ENCODE measurements at regions not wholly inside any gene's neighbourhood (a gene's known extent, or its start where the extent isn't known, plus 50 kb on each side); places are given as distances from the start of the nearest gene placed in this dataset.
"Not testable (repeated sequence)": the region's sequence is repeated elsewhere in the genome, so short reads cannot be mapped to it uniquely, and the experiment has no call there.

DNA sequence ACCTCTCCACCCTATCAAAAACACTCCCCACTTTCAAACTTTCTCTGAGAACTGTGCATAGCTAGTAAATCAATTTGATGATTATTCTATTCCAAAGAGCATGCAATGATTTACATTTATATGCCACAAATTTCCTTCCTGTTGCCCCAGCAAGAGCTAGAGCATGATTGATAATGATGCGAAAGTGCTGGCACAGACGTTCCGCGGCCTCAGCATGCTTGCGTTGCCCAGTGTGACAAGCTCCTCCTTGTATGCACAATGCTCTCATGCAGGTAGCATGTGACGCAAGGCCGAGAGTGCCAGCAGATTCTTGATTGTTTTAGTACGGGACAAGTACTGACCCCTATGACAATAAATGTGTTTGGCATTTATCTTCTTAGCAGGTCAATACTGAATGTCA, 696.3 kb upstream of the SLC35B3 start:
- no peak for DNase-seq

DNA sequence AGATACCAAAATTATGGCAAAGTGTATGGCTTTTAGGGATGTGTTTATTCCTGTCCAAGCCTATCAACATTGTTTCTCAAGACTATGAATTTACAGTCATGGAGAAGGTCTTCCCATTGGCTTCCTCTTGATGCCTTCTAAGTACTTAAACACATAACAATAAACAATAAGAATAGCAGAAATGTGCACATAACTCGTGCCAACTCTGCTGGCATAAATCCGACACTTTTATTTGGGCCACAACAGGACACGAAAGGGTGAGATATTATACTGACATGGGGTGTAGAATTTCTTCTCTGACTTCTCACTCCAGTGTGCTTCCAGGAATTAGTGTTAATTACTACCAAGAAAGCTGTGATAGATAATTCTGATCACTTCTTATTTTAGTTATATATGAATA, 695.9 kb upstream of the SLC35B3 start:
- DNase-seq, result no peak

DNA sequence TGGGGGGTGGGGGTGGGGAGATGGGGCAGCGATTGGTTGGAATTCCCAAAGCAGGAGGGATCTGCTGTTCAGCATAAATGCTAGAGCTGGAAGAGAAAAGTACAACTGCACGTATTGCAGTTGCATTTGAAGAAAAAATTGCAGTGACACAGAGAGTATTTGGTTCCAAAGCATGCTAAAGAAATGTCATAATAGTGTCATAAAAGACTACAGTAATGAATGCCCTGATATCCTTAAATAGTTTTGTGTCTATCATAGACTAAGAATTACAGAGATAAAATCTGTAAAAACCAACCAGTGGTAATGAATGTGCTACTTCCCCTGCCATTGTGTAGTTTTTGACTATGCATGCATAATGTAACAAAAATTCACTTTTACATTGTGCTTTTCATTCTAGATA, 693.6 kb upstream of the SLC35B3 start:
- DNase-seq, result no peak

DNA sequence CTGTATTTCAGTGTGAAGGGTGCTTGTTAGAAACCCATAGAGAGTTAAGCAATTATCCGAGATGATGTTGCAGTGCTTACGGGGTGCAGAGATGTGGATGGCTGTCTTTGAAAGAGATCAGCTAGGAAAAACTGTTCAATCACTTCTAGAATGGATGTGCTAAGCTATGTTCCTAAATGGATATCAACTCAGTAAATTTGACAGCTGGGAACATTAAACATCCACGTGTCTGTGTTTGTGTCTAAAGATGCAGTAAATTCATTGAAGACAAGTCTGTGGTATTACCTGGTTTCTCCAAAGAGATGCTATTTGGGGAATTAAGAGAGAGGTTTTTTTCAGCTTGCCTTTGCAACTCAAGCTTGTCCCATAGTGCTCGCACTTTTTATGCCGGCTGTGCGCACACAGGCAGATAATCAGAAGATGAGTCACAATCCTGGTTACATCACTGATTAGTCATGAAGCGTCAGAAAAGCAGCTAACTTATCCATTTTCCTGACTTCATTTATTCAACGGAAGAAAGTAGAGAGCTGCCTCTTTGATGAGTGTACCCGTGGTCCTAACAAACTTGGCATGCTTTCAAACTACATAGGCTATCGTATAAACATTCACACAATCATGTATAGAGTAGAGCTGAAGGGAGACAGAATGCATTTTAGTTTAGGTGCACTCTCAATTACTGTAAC, 691.7 kb upstream of the SLC35B3 start:
- peak; percentile 82 for DNase-seq

DNA sequence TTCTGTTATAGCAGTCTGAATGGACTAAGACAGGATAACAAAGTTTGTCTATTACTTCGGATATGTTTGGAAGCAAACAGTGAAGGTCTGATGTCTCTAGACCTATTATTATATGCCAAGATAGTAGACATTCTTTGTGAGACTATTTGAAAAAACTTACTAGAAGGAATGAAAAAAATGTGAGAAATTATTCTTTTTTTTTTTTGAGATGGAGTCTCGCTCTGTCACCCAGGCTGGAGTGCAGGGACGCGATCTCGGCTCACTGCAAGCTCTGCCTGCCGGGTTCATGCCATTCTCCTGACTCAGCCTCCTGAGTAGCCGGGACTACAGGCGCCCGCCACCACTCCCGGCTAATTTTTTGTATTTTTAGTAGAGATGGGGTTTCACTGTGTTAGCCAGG, 690.7 kb upstream of the SLC35B3 start:
- not testable (repeated sequence) for DNase-seq

DNA sequence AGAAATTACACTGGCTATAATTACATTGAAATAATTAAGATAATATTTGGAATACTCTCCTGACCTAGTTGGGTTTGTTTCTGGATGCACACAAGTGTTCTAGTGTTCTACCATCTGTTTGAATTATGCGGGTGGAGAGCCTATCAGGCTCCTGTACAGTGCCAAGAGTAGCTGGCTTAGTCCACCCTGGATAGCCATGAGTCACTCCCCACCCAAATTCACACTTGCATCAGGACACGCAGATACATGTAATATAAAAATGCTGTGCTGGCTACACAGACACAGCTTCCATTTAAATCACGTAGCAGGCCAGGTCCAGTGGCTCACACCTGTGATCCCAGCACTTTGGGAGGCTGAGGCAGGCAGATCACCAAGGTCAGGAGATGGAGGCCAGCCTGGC, 686.2 kb upstream of the SLC35B3 start:
- DNase-seq, result no peak

DNA sequence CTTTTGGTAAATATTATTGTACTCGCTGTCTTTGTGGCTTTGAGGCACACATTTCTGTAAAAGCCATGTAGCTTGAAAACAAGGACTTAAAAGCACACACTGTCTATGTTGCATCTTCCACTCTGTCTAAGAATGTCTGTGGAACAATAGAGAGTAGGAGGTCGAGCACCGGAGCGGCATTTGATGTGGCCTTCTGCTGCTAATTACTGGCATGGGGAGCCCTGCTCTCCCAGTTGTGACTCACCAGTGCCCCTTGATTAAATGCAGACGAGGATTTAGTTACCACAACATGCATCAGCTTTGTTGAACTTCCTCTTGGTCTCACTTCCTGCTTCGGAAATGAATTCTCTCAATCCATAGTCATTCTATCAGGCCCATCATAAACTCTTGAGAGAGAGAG, 680.7 kb upstream of the SLC35B3 start:
- peak; percentile 89 for DNase-seq

DNA sequence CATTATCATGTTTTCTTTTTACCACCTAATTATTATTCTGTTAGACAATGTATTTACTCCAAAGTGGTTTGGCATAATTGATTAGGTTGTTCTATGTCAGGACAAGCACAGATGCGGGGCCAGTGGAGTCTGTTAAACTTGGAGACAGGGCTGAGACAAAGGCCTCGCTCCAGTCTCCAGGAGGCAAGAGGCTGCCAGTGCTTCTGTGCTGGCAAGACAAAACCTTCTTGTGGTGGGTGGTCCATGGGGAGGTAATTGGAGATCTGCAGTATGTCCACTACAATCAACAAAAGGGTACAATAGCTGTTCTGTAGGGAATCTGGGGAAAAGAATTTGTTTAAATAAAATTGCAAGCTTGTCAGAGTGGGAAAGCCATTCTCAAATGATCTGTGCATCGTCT, 677.2 kb upstream of the SLC35B3 start:
- DNase-seq, result no peak

DNA sequence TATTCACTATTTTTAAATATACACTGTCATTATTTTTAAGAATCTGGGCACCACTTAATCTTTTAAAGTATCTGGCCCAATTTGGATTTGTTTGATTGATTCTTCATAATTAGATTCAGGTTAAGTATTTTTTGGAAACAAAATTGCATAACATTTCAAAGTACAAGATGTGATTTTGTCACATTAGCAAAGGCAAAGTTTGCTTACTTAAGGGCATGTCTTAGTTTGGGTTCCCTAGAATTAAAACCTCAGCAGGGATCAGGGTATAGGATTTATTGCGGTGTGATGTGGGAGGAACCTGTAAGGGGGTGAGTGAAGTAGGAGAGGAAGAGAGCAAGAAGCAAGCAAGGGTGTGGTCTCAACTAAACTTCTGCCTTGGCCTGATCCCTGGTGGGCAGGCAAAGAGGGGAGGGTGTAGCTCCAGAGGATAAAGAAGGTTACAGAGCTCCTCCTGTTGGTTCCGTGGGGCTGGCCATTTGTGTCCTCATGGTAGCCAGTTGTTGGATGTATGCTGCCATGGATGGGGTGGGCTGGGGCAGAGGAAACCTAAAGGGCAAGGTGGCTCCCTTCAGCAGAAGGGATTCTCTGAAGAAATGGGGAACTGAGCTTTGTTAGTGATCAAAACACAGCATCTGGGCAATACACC, 668.7 kb upstream of the SLC35B3 start:
- DNase-seq, result no peak

DNA sequence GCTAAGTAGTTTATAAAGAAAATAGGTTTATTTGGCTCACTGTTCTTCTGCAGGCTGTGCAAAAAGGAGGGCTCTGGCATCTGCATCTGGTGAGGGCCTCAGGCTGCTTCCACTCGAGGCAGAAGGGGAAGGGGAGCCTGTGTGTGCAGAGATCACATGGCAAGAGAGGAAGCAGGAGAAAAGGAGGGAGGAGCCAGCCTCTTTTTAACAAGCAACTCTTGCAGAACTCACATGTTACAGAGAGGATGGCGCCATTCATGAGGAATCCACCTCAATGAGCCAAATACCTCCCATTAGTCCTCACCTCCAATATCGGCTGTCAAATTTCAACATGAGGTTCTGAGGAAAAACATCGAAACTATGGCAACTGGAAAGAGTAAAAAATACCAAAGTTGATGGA, 666.6 kb upstream of the SLC35B3 start:
- no peak for DNase-seq

DNA sequence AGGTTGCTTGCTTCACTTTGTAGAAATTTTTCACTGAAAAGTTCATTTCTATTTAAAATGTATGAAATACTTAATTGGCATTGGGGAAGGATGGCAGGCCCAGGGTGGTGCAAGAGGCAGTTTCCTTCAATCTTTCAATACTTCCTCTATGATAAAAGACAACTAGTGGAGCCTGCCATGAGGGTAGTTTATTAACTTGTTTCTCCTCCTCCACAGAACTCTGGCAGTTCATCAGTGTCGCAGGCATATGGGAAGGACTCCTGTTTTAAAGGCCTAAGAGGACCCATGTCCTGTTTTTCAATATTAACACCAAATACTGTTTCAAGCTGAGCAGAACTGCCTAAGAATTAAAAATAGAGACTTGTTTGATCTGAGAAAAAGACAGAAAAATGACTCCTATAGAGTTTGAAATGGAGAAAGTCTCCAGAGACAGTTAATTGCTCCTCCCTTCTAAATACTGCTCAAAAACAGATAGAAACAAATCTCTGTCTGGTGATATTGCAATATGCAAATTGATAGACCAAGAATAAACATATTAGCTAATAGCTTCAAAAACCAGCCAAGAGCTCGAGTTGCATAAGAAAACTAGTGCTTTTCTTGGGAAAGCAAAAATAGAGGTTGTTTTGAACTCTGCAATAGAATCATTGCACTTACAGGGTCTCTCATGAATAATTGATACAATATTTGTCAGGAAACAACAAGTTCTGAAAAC, 665.7 kb upstream of the SLC35B3 start:
- DNase-seq, result no peak

DNA sequence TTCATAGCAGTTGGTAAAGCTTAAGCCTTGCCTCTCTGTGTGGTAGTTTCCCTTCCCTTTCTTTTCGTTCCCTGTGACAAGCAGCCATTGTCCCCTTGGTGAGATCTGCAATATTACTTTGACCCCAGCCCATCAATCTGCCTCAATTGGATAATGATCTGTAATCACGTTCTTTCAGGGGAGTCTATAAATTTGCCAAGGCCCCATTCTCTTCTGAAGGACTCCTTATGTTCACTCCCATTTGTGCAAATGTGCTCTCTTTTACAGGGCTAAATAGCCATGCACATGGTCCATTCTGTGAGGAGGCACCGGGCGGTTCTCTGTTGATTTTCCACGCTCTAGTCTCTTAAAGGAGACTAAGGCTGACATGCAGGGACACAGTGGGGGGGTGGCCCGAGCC, 660.4 kb upstream of the SLC35B3 start:
- DNase-seq, result no peak

DNA sequence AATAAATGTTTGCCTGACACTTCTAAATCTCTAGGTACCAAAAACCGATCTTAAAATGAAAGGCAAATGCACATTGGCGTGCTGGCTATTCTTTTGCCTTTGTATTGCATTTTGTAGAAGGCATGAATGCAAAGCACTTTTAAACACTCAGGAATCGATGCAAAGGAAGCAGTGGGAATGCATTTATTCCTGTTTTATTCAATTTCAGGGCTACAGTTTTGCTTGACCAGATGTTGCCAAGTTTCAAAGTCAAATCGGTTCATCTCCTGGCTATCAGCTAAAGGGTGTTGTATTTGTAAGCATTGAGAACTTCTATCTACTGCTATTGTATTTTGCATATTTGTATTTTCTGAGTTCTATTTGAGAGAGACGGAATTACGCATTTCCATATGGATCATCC, 659.8 kb upstream of the SLC35B3 start:
- no peak for DNase-seq

DNA sequence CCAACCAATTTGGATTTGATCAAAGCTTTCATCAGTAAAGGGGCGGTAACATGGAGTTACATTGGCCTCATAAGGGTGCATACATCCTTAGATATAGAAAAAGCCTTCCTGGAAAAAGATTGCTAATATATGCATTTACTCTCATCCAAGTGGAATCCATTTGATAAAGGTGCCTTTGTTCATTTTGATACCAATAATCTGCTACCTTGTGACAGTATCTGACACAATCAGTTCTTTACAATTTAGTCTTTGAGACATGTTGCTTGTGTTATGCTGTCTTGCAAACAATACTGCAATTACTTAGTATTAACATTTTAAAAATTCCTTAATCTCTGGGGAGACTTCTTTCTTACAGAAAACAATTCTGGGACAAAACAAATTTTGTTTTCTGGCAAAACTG, 654.4 kb upstream of the SLC35B3 start:
- no peak for DNase-seq

DNA sequence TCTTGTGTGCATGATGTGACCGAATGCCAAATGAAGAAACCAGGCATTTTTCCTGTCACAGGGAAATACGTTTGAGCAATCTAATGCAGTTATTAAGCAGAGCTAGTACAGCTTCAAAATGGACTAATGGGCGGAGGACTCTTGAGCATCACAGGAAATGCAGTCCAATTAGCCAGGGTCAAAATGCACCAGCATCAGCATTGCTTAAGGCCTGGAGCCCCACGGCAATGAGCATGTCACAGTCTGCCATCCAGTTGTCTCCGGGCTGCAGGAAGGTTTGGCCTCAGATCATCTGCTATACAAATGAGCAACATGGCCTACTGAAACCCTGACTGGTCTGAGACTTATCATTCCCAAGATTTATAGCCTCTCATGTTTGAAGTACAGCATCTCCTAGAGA, 652.1 kb upstream of the SLC35B3 start:
- no peak for DNase-seq

DNA sequence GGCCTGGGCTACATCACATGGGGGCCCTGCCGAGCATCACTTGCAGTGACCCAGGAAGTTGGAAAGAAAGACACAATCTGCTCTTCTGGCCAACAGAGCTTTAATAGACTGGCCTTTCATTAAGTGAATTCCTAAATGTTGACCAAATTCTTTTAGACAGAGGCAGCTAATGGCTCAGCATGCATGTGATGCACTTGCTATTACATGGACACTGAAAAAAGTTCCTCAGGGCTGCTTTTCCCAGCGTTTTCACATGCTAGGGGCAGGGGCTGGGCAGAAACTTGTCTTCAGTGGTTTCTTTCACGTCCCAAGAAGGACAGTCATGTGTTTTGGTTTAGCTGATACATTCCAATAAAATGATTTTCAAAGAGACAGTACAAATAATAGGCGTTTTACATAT, 651.0 kb upstream of the SLC35B3 start:
- DNase-seq, result peak; percentile 11

DNA sequence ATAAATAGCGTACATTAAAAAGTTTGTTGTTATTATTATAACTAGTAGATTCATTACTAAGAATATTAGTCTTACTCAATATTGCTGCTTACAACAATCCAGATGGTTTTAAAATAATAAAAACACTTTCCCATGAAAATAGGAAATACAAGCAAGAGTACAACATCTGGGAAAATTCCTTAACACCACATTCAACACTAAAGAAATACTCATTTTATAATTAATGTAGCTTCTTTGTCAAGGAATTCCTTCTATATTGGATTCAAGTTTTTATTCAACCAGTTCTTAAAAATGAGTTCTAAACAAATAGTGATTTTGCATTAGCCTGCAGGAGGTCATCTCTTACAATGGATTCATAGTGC, 650.3 kb upstream of the SLC35B3 start:
- DNase-seq, result no peak

DNA sequence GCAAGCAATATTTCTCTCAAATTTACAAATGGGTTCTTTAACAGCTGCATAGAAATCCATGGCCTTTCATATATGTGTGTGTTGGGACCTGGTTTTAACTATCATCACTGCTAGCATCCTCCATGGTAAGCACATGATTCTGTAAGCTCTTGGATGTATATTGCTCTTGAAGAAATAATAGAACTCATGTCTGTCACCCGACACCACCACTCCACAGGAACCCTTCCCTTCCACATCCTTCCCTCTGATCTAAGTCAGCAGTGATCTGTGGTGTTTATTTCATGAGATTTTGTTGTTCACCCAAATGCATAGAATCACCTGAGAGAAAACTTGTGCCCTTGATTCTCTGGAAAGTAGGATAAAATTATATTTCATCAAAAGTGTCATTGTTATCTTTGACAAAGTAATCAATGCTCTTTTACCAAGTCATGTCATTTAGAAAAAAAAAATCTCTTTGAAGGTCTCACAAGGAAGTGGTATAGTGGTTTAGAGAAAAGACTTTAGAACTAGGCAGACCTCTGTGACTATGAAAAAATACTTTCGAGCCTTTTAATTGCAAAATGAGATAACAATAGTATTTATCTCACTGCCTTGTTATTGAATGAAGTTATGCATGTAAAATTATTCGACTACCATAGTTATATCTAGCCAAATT, 649.8 kb upstream of the SLC35B3 start:
- DNase-seq, result no peak

DNA sequence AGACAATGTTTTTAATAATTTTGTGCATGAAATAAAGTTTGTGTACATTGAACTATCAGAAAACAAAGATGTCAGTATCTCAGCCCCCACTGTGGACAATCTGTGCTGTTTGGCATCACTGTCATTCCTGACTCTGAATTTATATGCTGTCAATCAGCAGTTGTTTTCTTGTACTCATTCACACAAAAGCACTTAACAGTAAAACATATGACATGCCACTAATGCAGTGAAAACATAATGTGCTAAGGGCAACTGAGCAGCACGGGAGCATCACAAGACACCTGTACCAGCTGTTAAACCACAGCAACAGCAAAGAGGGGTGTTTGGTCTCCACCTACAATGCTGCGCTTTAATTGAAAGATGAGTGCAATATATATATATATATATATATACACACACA, 647.8 kb upstream of the SLC35B3 start:
- DNase-seq, result no peak

DNA sequence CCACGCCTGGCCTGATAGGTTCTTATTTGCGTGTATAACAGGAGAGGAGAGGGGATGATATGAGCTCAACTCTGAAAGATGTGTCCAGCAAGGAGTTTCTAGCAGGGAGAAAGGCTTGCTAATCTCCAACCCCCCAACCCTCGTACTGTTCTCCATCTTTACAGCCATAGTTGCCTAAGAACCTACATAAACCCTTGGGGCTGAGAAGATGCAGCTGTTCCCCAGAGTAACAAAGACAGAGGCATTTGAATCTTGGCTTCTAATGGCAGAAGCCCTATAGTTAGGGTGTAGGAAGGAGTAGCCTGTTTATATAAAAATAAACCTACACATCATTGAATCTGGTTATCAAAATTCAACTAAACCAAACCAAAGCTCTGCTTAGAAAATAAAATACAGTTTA, 631.4 kb upstream of the SLC35B3 start:
- no peak for DNase-seq

DNA sequence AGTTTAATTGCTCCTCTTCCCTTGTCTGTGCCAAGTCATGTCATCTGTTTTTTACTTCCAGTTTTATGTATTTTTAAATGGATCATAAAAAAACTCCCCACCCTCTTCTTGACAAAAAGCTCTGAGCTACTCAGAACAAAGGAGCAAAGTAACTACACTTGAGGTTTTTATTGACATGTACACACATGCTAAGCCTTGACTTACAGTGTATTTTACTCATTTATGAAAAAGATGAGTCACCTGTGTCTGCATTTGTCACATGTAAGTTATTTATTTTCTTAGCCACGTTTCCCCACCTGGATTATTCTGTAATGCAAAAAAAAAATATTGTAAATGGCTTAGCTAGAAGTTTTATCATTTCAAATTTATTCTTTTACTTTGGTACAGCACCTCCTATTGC, 628.8 kb upstream of the SLC35B3 start:
- DNase-seq, result no peak

DNA sequence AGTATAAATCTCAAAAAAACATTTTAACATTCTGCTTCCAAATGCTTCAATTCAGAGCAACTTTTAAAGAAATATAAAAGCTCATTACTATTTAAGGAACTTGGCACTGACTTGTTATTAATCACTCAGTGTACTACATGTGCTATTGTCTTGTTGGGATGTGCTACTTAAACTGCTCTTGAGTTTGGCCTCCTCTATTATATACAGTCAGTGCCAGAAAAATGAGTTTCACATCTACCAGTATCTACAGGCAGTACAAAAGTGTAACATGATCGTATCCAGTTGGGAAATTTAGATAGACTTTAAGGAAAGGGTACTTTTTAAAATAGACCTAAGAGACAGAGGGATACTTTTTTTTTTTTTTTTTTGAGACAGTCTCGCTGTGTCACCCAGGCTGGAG, 627.3 kb upstream of the SLC35B3 start:
- no peak for DNase-seq

DNA sequence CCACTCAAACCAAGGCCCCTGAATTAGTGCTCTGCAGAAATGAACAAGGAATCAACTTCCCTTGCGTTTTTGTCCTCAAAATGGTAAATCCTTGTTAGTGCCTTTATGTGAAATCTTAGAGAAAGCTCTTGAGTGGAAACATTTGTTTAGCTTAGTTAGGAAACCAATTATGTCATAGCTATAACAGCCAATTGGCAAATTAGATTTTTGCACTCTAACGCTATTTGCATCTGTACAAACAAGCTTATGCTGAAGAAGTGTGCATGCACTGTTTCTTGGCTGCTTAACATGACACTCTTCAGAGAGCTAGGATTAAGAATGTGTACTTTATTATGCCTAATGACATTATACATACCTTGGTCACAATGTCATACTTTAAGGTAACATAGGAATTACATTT, 622.6 kb upstream of the SLC35B3 start:
- no peak for DNase-seq

DNA sequence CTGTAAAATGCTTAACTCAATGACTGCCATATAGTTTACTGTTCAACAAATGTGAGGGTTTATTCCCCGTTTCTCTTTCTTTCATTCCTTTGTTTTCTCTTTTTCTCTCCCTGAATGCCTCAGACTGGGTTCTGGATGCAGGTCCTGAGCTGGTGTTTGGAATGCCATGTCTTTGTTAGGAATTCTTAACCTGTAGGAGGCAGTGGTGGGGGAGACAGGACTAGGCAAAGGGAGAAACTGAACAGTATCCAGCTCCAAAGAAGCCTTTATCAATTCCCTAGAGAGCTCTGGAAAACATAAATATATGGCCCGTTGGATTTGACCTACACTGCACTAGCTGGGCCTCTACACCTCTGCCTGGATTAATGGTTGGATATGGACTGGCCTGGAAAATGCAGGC, 621.2 kb upstream of the SLC35B3 start:
- DNase-seq, result no peak
